GM13977 (cell line): ENCODE measurements at regions not wholly inside any gene's neighbourhood (a gene's known extent, or its start where the extent isn't known, plus 50 kb on each side); places are given as distances from the start of the nearest gene placed in this dataset.

ENCODE experiments used
- DNase-seq: peaks from one replicate; pipeline ENCODE4 v3.0.0; 2012; ENCODE audit warnings: low spot score
- in situ Hi-C: fragments of 300-500 bp; cut with MboI; formaldehyde crosslinking; loops from one replicate; pipeline ENCODE4 v1.12.0; 2022; ENCODE audit warnings: low sequenced_read_pairs, low pct_unique_long_range_greater_than_20kb, mixed read lengths, inconsistent platforms; ENCODE audit not compliant: unreplicated experiment
- TF ChIP-seq, protein P1 (sequence below): IDR thresholded peaks from 2 replicates; pipeline ENCODE4 v1.5.1; 2012; ENCODE audit warnings: mild to moderate bottlenecking, control low read depth; ENCODE audit not compliant: insufficient read depth; ENCODE audit errors: extremely low read depth, missing control alignments

DNA sequence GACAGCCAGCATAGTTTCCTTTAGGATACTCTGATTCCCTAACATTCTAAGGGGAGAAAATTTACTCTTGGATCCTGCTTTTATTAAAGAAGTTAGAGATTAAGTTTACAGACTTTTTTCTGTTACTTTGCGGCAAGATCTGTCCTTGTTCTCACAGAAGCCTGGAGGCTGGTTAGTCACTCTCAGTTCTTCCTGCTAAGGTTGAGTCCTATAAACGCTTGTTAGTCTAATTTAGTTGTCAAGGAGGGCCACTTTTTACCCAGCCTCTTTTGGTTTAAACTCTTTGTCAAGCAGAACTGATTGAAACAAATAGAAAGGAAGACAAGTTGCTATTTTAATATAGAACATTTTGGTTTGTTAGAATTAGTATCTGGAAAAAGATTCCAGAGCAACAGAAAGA lies 89.7 kb downstream of the C21orf91 start:
- in situ Hi-C loops: no loop called here
- DNase-seq: no peak
- TF ChIP-seq, protein P1, sequence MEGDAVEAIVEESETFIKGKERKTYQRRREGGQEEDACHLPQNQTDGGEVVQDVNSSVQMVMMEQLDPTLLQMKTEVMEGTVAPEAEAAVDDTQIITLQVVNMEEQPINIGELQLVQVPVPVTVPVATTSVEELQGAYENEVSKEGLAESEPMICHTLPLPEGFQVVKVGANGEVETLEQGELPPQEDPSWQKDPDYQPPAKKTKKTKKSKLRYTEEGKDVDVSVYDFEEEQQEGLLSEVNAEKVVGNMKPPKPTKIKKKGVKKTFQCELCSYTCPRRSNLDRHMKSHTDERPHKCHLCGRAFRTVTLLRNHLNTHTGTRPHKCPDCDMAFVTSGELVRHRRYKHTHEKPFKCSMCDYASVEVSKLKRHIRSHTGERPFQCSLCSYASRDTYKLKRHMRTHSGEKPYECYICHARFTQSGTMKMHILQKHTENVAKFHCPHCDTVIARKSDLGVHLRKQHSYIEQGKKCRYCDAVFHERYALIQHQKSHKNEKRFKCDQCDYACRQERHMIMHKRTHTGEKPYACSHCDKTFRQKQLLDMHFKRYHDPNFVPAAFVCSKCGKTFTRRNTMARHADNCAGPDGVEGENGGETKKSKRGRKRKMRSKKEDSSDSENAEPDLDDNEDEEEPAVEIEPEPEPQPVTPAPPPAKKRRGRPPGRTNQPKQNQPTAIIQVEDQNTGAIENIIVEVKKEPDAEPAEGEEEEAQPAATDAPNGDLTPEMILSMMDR: no peak

DNA sequence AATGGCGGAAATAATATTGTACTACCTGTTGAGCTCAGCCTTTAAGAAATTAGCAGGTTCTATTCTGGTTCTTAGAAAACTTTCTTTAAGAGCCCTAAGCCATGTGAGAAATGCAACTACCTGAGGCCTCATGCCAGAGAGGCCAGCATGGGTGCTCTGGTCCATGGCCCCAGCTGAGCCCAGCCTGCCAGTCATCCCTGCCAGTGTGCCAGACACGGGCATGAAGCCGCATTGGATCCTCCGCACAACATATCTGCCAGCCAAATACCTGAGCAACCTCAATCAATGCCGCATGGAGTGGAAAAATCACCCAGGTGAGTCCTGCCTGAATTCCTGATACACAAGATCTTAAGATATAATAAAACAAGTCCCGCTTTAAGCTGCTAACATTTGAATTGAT lies 91.8 kb downstream of the C21orf91 start:
- in situ Hi-C loops: no loop called here
- TF ChIP-seq, protein P1: no peak
- DNase-seq: no peak

DNA sequence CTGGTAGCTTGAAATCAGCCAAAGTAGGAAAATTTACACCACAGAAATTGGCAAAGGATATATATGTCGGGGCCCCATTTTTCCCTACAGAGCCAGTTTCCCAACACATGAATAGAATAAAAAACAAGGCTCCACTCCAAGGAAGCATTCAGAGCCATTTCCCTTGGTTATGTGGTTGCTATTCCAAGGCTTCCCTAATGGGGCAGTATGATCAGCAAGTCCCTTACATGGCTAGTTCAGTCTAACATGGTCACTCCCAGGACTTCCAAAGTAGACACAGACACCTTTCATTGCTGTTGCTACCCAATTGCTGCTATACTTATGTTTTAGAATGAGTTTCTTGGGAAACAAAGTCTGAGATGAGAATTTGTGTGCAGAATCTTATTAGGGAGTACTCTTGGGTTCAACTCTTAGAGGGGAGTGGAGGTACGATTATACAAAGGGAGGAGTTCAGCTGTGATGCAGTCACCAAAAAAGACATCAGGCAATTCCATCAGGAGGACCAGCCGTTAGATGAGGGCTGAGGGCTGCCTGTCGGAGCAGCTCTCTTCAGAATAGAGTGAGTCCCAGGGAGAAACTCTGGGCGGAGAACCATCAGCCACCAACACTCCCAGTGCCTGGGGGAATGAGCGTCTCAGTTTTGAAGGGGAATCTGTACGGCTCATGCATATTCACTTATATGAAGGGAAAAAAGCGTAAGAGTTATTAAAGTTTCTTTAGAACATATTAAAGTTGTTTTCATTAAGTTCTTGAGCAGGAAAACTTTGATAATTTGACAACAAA lies 92.9 kb downstream of the C21orf91 start:
- DNase-seq: no peak
- TF ChIP-seq, protein P1: no peak
- in situ Hi-C loops: no loop called here

DNA sequence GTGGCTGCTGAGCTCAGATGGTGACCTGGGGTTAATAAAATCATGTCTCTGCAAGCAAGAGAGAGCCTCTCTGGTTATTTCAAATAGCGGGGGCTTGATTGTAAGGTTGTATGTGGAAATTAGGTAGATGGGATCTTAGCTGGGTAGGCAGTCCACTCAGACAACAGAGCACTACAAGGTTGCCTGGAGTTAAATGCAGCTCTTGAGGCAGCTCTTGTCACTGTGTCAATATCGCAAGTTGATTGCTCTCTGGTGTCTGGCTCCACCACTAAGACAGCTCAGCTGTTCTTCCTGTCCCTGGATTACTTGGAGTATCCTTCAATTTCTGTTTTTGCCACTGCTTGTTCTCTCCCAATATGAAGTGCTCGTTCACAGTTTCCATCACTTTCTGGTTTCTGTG lies 93.8 kb downstream of the C21orf91 start:
- TF ChIP-seq, protein P1: no peak
- no peak for DNase-seq
- in situ Hi-C loops: no loop called here

DNA sequence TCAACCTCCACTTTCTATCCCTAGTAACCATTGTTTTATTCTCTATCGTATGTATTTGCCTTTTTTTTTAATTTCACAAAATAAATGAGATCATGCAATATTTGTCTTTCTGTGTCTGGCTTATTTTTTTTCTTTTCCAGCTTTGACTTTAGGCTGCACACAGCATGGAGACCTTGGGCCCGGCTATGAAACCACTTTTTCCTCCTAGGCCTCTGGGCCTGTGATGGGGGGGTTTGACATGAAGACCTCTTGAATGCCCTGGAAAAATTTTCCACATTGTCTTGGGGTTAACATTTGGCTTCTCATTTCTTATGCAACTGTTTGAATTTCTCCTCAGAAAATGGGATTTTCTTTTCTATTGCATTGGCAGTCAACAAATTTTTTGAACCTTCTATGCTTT lies 100.2 kb upstream of the BTG3 start:
- DNase-seq: no peak
- in situ Hi-C loops: no loop called here
- TF ChIP-seq, protein P1: no peak

DNA sequence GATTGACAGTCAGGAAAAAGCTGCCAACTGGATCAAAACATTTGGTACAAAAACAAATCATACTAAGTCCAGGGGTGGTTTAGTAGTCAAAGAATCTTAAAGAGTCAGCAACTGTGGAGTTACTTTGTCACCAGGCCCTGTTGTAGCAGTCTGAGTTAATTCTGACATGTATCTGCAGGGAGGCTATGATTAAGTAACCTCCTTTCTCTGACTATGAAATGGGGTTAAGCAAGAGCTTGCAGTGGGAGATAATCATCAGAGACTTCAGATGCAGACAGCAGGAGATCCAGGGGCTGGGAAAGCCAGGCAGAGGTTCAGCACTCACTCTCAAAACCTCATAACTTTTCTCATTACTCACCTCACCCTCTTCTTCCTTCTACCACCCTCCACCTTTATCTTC lies 99.2 kb upstream of the BTG3 start:
- TF ChIP-seq, protein P1: no peak
- no peak for DNase-seq
- in situ Hi-C loops: no loop called here
